ENCODE measurements at regions not wholly inside any gene's neighbourhood (a gene's known extent, or its start where the extent isn't known, plus 50 kb on each side); places are given as distances from the start of the nearest gene placed in this dataset.
"Not testable (repeated sequence)": the region's sequence is repeated elsewhere in the genome, so short reads cannot be mapped to it uniquely, and the experiment has no call there.

DNA sequence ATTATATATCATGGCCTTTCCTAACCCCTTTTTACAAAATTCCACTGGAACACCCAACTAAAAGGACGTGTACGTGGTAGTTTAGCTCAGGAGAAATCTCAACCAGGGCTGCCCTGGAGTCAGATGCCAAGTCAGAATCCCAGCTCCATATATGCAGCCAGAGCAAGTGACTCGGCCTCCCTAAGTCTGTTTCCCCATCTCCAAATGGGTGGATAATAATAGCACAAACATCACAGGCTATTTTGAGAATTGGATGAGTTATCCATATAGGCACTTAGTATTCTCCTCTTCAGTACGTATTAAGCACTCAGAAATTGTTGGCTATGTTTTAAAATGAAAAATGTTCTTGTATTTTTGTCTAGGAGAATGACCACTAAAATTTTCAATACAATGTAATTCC is 481.5 kb downstream of the CD109 start:
- no peak for DNase-seq

DNA sequence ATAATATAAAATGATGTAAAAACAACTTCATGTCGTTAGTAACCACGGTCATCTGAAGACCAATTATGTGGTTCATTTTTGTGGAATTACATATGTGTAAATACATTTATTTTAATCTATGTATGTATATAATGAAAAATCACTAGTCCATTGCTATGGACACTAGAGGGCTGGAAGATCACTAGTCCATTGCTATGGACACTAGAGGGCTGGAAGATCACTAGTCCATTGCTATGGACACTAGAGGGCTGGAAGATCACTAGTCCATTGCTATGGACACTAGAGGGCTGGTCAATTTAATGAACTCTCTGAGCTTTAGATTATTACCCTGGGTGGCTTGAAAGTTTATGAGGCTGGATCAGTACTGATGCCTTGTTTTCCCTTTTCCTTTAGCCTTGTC is 474.5 kb downstream of the CD109 start:
- DNase-seq = not testable (repeated sequence)

DNA sequence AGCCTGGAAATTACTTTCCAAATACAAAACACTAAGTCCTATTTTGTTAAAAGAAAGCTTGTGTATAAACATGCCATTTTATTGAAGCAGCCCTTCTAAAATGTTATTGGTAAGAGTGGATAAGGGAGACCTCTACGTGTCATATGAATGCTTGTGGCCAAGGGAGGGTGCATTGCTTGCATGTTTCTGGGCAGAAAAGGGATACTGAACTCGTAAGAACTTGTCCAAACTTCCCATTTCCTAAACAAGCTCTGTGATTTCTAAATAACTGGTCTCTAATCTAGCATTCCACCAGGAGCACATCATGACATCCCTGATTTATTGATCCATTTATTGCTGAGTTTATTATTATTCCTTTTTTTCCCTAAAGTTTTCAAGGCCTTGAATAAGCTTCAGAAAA is 474.1 kb downstream of the CD109 start:
- no peak for DNase-seq

DNA sequence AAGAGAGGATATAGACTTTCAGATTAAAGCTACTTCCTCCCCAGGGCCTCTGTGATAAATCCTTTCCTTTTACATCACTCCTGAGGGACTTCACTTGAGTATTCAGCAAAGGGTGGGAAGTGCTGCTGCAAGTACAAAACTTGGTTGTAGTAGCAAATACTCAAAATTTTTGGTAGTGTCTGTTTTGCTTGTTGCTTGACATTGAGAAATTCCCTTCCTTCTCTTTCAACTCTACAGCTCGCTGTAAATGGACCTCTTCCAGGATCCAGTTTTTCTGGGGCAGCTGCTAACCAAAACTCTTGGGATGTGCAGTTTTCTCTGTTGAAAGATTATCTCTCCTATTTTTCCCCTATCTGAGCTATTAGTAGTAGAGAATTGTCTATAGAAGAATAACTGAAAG is 472.0 kb downstream of the CD109 start:
- DNase-seq = peak; percentile 23

DNA sequence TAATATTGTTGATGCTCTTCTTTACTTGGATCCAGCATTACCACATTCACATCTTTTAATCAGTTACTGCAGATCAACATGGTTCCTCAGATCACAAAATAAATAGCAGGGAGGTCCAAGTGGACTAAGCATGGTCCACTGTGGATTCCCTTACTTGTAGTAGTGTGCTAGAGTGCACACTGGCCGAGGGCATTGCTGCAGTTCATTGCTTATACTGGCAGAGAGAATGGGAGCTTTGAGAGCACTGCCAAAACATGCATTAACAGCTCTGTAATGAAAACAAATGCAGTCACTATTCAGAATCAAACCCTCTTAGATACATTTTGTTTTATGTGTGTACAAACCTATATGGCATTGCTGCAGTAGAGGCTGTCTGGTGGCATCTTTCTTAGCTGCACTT is 471.5 kb downstream of the CD109 start:
- DNase-seq = no peak

DNA sequence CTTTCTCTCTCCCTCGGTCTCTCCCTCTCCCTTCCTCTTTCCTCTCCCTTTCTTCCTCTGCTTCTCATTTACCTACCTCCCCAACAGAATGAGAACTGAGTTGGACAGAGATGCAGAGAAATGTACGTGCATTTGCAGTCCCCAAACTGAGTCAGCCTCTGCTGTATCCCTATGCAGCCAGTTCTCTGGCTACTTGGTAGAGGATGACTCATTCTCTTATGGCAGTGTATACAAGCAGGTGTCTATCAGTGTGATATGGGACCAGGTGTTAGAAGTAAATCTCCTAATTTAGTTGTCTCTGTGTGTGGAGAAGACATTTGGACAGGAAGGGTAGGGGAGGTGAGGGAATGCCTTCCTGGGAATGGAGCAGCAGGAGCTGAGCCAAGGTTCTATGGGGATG is 470.8 kb downstream of the CD109 start:
- DNase-seq = no peak

DNA sequence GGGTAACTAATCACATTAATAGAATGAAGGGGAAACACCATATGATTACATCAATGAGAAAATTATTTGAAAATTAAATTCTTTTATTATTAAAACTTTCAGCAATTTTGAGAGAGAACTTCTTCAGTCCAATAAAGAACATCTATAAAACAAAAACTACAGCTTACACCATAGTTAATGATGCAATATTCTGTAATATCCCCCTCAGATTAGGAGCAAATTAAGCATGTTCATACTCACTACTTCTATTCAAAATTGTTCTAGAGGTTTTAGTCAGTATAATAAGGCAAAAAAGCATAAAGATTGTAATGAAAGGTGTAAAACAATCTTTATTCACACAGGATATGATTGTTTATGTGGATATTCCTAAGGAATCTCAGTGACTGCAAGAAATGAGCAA is 465.4 kb downstream of the CD109 start:
- DNase-seq = no peak

DNA sequence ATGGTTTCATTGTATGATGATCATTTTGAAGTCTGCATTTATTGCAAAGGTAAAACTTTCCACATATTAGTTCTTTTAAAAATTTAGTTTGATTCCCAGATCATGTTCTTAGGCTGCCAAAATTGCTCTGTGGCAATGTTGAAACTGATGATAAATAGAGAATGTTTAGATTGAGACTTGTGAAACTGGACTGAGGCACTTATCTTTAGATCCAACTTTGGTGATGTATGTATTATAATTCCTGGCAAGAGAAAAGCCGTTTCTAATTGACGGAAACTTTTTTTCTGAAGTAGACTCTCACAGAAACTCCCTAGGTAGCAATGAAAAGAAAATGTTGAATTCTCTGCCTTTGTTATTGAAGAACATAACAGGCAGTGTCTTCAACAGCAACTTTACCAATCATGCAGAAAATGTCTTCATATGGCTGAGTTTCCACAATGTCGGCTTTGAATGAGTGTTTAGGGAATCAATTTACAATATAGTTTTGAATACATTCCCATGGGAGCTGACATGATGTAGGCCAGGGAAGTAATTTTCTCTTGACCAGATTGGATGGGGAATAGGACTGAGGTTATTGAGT is 456.2 kb downstream of the CD109 start:
- peak; percentile 87 for DNase-seq

DNA sequence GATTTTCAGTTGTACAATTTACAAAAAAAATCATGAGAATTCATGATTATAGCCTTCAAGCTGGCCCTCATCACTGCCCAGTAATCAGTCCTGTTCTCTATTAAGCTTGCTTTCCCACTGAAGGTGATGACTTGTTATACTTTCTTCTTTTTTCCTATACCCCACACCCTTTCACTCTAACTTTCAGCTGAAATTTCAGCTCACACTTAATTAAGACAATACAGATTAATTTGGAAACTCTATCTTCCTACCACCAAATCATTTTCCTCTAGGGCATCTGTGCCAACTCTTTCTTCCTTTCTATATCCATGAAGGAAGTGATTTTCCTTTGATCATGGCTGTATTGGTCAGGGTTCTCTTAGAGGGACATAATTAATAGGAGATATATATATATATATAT is 449.9 kb downstream of the CD109 start:
- no peak for DNase-seq

DNA sequence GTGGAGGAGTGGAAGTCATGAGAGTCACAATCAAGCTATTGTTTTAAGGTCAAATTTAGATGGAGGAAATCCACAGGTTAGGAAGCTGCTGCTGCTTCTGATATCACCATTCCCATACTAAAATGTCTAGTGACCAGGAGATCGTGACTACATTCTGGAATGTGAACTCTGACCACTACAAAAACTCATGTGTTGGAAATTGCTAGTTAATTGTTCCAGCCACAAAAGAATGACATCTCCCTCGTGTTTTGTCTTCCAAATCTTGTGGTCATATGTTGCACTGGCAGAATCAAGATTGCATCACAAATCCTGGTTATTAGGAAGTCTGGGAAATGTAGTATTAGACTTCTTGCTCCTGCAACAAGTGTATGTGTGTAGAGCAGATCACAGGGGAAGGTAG is 441.9 kb downstream of the CD109 start:
- DNase-seq = peak; percentile 57

DNA sequence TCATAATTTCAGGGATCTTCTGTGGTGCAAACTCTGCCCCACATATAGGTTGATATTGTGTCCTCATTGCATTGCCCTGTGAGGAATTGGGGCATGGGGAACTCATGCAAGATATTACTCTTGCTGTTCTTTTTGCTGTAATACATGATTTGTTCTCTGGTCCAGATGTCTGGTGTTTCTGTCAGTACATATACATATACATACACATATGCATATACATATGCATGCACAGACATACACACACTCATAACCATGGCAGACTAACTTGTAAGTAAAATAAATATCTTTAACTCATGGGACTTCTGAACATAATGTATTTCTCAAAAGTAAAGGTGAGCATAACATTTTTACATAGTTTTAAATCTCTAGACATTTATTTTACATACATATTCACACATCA is 438.3 kb downstream of the CD109 start:
- DNase-seq = no peak

DNA sequence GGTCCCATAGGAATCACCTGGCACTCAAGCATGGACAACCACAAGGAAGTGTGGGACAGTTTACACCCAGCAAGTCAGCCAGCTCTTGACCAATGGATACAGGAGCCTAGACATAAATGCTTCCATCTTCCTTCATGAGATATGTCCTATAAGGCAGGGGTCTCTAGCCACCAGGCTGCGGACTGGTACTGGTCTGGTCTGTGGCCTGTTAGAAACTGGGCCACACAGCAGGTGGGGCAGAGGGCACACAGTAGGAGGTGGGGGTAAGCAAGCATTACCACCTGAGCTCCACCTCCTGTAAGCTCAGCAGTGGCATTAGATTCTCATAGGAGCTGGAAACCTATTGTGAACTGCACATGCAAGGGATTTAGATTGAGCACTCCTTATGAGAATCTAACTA is 437.1 kb downstream of the CD109 start:
- DNase-seq = no peak

DNA sequence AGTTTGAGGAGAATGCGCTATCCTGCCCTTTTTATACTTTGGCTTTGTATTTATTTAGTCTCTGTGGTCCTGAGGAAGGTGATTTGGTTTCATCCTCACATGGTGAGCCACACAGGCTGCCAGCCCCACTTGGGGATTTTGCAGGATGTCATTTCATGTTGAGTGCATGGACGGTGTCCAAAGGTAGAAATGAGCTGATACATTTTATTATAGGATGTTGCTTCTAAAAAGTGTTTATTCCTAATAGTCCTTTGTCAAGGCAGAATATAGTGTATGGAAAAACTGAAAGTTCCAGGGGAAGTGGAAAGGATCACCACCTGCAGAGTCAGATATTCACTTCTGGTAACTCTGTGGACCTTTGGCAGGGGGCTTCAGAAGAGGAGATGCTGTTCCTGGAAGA is 434.6 kb downstream of the CD109 start:
- no peak for DNase-seq

DNA sequence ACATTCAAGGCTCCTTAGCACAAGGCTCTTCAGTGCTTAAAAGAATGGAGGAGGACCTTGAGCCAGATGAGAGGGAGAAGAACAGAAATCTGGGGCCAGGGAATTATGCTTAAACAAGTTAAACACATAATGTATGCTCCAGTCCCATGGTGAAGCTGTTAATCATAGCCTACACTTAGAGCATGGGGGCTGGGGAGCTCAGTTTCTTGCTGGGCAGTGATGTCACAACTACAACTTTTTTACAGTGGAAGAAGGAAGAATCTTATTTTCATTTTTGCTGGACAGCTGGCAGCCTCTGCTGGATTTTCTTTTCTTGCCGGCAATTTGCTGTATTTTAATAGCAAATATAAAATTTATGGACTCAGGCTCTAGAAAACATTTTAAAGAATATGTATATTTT is 432.5 kb downstream of the CD109 start:
- no peak for DNase-seq

DNA sequence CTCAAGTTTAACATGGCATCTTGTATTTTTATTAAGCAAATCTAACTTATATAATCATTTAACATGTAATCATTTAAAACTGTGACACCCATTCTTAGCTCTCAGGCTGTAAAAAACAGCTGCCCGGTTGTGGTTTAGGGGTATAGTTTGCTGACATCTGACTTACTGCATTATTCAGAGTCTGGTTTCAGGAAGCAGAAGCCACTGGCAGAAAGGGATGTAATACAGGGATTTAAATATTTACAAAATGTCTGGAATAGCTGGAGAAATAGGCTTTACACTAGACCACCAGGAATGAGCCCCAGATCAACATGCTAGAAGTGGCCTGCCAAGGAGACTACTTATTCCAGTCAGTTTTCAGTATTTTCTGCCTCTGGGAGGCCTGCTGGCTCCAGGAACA is 421.1 kb downstream of the CD109 start:
- DNase-seq = no peak

DNA sequence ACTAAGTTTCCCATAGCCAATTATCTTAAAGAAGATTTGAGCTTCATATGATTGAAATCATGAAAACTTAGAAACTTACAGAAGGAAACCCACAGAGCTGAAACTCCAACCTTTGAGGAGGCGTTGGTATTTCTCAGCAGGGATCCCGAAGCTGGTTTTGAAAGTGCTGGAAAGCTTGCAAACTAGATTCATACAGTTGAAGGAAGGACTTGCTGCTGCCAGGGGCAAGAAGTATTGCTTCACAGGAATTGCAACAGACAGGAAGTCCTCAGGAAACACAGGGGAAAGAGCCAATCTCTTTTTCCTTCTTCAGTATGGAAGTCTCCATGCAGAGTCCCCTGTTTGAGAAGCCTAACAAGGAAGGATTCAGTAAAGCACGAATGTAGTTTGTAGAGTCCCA is 419.7 kb downstream of the CD109 start:
- DNase-seq = no peak

DNA sequence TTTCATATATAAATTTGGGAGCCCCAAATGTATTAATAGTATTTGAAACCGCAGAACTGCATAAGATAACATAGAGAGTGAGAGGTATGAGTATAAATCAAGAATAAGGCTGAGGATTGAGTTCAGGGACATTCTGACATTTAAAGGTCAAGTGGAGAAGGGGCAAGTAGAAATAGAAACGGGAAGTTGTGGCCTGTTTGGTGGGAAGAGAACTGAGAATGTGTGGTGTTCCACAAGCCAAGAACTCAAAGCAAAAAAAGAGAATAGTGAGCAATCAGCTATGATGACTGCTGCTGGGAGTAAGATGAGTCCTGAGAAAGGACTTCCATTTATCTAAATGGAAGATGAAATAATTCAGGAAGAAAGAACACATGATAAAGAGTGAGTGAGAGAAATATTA is 418.4 kb downstream of the CD109 start:
- no peak for DNase-seq

DNA sequence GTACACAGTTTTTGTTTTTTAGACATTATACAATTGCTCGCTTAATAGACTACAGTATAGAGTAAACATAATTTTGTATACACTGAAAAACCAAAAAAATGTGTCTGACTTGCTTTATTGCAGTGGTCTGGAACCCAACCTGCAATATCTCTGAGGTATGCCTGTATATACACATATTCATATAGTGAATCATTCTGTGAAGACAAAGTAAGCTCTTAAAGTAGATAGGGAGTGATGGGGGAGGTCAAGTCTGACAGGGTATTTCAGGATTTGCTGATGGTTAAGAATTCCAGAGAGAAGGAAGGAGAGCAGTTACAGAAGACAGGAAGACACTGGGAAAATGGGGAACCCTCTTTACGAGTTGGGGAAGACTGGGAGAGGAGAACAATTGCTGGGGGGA is 417.9 kb downstream of the CD109 start:
- no peak for DNase-seq

DNA sequence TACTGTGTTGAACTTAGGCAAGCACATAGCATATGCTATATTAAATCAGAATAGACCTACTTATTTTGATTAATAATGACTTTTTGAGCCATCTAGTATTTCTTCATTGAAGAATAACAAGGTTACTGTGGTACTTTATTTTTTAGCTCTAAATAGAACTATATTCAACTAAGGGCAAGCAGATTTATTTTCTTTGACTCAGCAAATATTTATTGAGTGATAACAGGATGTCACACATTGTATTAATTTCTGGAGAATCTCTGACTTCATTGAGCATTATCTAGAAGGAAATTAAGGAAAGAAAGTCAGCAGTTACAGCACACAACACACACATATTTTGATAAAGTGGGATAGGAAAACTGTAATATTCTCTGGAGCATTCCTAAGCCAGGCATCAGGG is 407.4 kb downstream of the CD109 start:
- DNase-seq = no peak

DNA sequence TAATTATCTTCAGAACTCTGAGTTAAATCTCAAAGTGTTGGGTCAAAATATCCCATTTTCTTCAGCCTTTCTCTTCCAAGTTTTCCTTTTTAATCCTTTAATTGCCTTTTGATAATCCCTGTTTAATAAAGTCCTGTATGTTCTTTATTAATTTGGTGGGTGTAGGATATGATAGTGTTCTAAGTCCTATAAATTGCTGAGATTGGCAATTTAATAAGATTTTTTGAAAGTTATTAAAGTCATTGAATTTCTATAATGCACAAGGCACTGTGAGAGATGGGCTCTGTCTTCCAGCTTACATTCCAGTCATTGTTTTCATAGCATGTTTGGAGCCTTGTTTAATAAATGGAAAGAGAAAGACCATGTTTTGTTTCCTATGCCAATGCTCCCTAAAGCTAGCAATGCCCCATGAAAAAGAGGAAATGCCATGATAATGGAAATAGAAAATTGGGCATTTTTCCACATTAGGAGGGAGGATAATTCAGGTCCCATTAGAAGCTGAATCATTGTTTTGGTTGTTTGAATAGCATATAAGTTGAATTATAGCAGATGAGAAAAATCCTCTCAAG is 404.8 kb downstream of the CD109 start:
- DNase-seq = no peak

DNA sequence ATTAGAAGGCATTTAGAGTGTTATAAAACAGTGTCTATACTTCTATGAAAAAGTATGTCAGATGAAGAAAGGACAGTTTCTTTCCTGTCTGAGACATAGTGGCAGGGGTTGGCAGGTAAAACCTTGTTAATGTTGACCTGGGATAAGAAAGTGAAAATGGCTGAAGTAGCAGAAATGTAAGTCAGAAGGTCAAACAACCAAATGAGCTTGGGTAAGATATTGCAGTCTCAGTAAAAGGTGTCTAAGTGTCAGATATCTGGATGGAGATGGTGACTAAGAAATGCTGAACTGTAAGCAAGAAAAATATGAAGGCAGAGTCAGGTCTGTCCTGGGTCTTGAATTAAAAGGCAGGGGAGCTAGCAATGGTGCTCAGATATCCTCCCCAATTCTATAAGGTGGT is 400.3 kb downstream of the CD109 start:
- no peak for DNase-seq

DNA sequence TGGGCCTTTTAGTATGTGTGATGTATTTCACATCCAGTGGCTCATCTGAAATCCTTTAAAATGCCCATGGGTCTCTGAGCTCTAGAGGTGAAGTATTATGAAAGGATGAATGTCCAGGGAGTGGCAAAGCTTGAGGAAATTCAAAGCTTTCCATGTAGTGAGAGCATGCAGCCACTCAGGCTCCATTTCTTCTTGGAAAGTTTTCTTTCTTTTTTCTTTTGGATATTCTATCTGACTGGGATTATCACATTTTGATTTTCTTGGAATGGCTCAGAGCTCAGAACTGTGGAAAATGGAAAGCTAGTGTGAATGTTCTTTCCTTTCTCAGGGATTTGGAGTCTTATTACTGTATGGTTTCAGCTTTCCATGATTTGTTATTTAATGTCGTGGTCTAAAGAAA is 397.4 kb downstream of the CD109 start:
- no peak for DNase-seq

DNA sequence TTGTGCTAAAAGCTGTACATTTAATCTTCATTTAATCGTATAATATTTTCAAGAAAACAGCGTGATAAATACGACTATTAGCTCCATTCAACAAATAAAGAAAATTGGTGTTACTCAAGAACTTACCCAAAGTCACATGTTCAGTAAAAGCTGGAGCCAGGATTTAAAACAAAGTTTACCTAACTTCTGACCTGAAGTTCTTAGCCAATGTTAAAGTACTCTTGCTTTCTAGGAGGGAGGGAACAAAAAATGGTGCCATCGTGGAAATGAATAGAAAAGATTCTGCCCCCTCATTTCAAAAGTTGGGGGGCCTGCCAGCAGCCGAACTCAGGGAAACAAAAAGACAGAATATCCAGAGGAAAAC is 395.8 kb downstream of the CD109 start:
- DNase-seq = no peak

DNA sequence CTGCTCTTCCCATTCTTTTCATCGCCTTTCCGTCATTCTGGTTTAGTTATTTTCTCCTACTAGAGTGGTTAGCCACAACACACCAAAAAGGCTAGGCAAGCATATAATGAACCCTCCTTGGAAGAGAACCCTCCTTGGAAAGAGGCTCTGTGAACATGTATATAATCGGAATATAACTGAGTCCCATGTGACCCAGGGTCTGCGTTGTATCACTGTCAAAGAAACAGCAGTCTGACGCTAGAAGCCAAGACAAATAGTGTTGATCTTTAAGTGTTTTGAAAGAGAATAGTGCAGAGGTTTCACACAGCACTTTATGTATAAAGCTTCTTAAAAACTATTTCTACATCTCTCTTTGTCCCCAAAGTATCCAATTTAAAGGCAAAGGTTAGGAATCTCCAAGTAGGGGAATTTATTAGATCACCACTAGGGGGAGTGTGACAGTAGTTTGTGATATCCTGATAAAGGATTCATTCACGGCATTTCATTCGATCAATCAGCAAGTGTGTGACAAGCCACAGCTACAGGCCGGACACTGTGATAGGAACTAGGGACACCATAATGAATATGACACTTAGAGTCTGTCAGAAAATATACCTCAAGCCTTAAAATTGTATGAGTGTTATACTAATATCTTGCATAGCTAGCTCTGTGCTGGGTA is 395.3 kb downstream of the CD109 start:
- peak; percentile 33 for DNase-seq

DNA sequence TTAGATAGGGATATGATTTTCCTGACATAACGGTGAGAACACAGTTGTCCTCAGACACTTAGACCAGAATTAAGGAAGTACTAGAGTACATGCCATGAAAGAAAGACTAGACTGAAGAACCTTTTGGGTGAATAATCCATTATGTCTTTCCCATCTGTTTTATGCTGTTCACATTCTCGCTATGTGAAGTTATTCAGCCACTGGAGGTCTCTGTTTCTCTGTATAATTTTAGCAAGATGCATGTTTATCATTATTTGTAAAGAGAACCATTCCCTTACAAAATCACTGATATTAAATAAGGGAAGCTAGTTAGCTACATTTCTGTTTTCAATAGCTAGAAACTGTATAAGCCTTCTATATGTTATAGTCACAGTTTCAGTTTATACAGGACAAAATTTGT is 391.9 kb downstream of the CD109 start:
- peak; percentile 76 for DNase-seq
